ENCODE measurements at regions not wholly inside any gene's neighbourhood (a gene's known extent, or its start where the extent isn't known, plus 50 kb on each side); places are given as distances from the start of the nearest gene placed in this dataset.

DNA sequence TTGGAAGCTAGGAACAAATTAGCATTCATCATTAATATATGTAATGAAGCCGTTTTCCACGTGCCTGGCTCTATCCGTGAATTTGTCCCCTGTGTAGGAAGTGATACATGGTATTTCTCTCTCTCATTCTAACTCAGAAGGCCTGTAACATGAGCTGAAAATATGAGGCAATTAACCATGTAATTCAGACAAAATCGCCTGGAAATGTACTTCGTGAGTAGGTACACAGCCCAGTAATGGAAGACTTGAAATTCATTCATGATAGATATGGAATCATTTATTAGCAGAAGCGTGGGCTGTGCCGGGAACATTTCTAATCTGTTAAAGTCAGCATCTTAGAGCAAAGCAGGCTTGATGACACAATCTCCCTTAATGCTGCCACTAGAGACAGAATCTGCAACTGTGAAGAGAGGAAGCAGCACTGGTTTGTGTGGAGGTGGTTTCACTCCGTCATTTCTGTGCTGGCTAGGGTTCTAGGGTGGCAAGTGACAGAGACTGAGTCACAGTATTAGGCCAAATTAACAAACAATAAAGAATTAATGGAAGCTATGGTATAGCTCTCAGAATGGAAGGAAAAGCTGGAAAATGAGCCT lies 225.0 kb upstream of the PROK2 start:
- TF ChIP-seq MXI1 (IDR thresholded peaks at IDR 0.05; ENCODE audit: borderline replicate concordance, low read depth, low read length), result no peak
- no peak for TF ChIP-seq RFX5 (IDR thresholded peaks at IDR 0.05; ENCODE audit: low read depth, low read length)
- TF ChIP-seq POLR2A (IDR thresholded peaks at IDR 0.05; ENCODE audit: low read depth, low read length), result no peak
- Histone ChIP-seq H3K27me3 (ENCODE audit: control insufficient read depth, insufficient read depth, low read length) (no peaks in the 10 kb centered on the region), H4K8ac (ENCODE audit: low read depth in 2 of 2, low read length in 2 of 2) (no peak overlapping the region), H3K9me3 (ENCODE audit: control insufficient read depth, insufficient read depth, low read length) (no peaks in the 10 kb centered on the region), H2BK5ac (ENCODE audit: low read depth, low read length, poor library complexity, severe bottlenecking) (no peak overlapping the region), H3K79me1 (ENCODE audit: low read depth in 1 of 2, low read length in 2 of 2) (no peaks in the 10 kb centered on the region), H3K36me3 (ENCODE audit: control insufficient read depth, insufficient read depth, low read length) (no peaks in the 10 kb centered on the region), H3K56ac (ENCODE audit: extremely low read depth, insufficient read depth, low read length) (no peak overlapping the region), H3K18ac (ENCODE audit: low read depth, low read length) (no peak overlapping the region), H3K9me1 (ENCODE audit: insufficient read depth, low read length) (no peaks in the 10 kb centered on the region), H3K4me3 (ENCODE audit: insufficient read depth, low read depth, low read length) (no peak overlapping the region), H3K4me1 (ENCODE audit: control insufficient read depth, insufficient read depth, low read length) (no peaks in the 10 kb centered on the region), H3K4ac (ENCODE audit: low read depth, low read length) (no peak overlapping the region), H4K20me1 (ENCODE audit: insufficient read depth, low read length) (no peaks in the 10 kb centered on the region), H3K9ac (ENCODE audit: low read depth, low read length) (no peak overlapping the region), H2AK9ac (replicated peaks; ENCODE audit: low read depth, low read length, poor library complexity) (no peak overlapping the region), H3K14ac (replicated peaks; ENCODE audit: low read depth, low read length) (no peak overlapping the region), H3K23ac (ENCODE audit: low read depth, low read length) (no peak overlapping the region), H4K91ac (ENCODE audit: insufficient read depth, low read depth, low read length) (no peak overlapping the region), H2BK120ac (ENCODE audit: low read depth, low read length) (no peak overlapping the region), H2AK5ac (ENCODE audit: low read depth, low read length) (no peak overlapping the region), H3K4me2 (ENCODE audit: low read depth, low read length) (no peak overlapping the region), H2BK20ac (ENCODE audit: low read depth, low read length) (no peak overlapping the region), H3K27ac (ENCODE audit: insufficient read depth, low read length) (no peak overlapping the region), H4K5ac (ENCODE audit: low read depth, low read length) (no peak overlapping the region), H2BK15ac (ENCODE audit: low read depth, low read length) (no peak overlapping the region), H2AFZ (replicated peaks; ENCODE audit: low read length, poor library complexity) (no peak overlapping the region)
- in situ Hi-C loops (cut with MboI; ENCODE audit: low sequenced_read_pairs) (no loop called here), dilution Hi-C loops (cut with HindIII; ENCODE audit: low sequenced_read_pairs, unreplicated experiment) (no loop called here), intact Hi-C loops (cut with micrococcal nuclease) (no loop called here)
- BruUV-seq (replicated peaks), result no TSS peak
- POLR2A ChIA-PET (ENCODE audit: unreplicated experiment), result no interaction called here
- no CpG with 5 or more reads among the region's 8 CpGs for WGBS, 2 experiments (ENCODE audit: extremely low coverage in 2 of 2, insufficient read length in 1 of 2)
- CTCF ChIA-PET, result no interaction called here
- DNase-seq (no peak), ATAC-seq (ENCODE audit: low read depth) (no peak)

All from IMR-90 (cell line).